Keratinocyte (primary cell): ENCODE measurements at regions not wholly inside any gene's neighbourhood (a gene's known extent, or its start where the extent isn't known, plus 50 kb on each side); places are given as distances from the start of the nearest gene placed in this dataset.

Experiments
- DNase-seq: peaks from one replicate; pipeline ENCODE4 v3.0.0-alpha.2; 2011; ENCODE audit warnings: low read depth, missing footprints, low spot score
- FAIRE-seq: peaks from 2 replicates; lab custom pipeline; 2011; peaks lifted over from hg19 to GRCh38; lab: Jason Lieb, UNC
- H2AFZ ChIP-seq: 2 replicates; pipeline ENCODE4 v1.6.0; 2012; ENCODE audit warnings: low read length, control low read depth, inconsistent platforms; ENCODE audit not compliant: control insufficient read depth
- H3K27ac ChIP-seq: 2 replicates; pipeline ENCODE4 v1.5.1; 2011; ENCODE audit warnings: low read length; ENCODE audit not compliant: control insufficient read depth, insufficient read depth
- H3K27me3 ChIP-seq: 3 replicates; pipeline ENCODE4 v1.6.0; 2011; ENCODE audit warnings: low read length; ENCODE audit not compliant: control insufficient read depth, insufficient read depth; ENCODE audit errors: extremely low read depth
- H3K36me3 ChIP-seq, 2 experiments: 2 replicates in 1 of 2; 3 replicates in 1 of 2; pipeline ENCODE4 v1.5.1; 2011; ENCODE audit warnings: low read length in 2 of 2, mild to moderate bottlenecking in 1 of 2; ENCODE audit not compliant: control insufficient read depth in 2 of 2, insufficient read depth in 2 of 2; ENCODE audit errors: extremely low read depth in 1 of 2
- H3K4me1 ChIP-seq: 3 replicates; pipeline ENCODE4 v1.5.1; 2011; ENCODE audit warnings: low read length; ENCODE audit not compliant: control insufficient read depth, insufficient read depth; ENCODE audit errors: extremely low read depth
- H3K4me2 ChIP-seq: 3 replicates; pipeline ENCODE4 v1.6.0; 2011; ENCODE audit warnings: low read depth, low read length; ENCODE audit not compliant: control insufficient read depth, insufficient read depth; ENCODE audit errors: extremely low read depth
- H3K4me3 ChIP-seq, 3 experiments: fragments of 200-600 bp in 1 of 3; sonication (generic) in 1 of 3; 2 replicates in 2 of 3; 3 replicates in 1 of 3; pipeline ENCODE4 v1.5.1; 2011 to 2016; ENCODE audit warnings: low read length in 3 of 3, mild to moderate bottlenecking in 3 of 3, control low read depth in 2 of 3, inconsistent platforms in 1 of 3, low read depth in 1 of 3, mixed read lengths in 1 of 3, mixed run types in 1 of 3, moderate library complexity in 1 of 3; ENCODE audit not compliant: control insufficient read depth in 2 of 3, insufficient read depth in 2 of 3; ENCODE audit errors: extremely low read depth in 1 of 3
- H3K79me2 ChIP-seq: 2 replicates; pipeline ENCODE4 v1.6.0; 2012; ENCODE audit warnings: low read length; ENCODE audit not compliant: control insufficient read depth, insufficient read depth
- H3K9ac ChIP-seq: 3 replicates; pipeline ENCODE4 v1.6.0; 2011; ENCODE audit warnings: low read length; ENCODE audit not compliant: control insufficient read depth, insufficient read depth; ENCODE audit errors: extremely low read depth
- H3K9me1 ChIP-seq: 3 replicates; pipeline ENCODE4 v1.6.0; 2011; ENCODE audit warnings: low read length; ENCODE audit not compliant: control insufficient read depth, insufficient read depth; ENCODE audit errors: extremely low read depth
- H3K9me3 ChIP-seq: 2 replicates; pipeline ENCODE4 v1.5.1; 2012; ENCODE audit warnings: low read depth, low read length; ENCODE audit not compliant: control insufficient read depth
- H4K20me1 ChIP-seq: 3 replicates; pipeline ENCODE4 v1.6.0; 2011; ENCODE audit warnings: low read length; ENCODE audit not compliant: control insufficient read depth, insufficient read depth; ENCODE audit errors: extremely low read depth
- CTCF ChIP-seq, 3 experiments: IDR thresholded peaks in 1 of 3; conservative IDR thresholded peaks in 1 of 3; optimal IDR thresholded peaks in 1 of 3; 2 replicates in 2 of 3; 3 replicates in 1 of 3; pipeline versions ENCODE3 to v1.5.1; 2011; ENCODE audit warnings: low read length in 3 of 3, mild to moderate bottlenecking in 3 of 3, moderate library complexity in 2 of 3, control low read depth in 1 of 3, inconsistent platforms in 1 of 3; ENCODE audit not compliant: insufficient read depth in 2 of 3; ENCODE audit errors: extremely low read depth in 1 of 3
- EZH2 ChIP-seq: IDR thresholded peaks from one replicate; pipeline ENCODE4 v1.6.1; 2012; ENCODE audit warnings: inconsistent platforms, mild to moderate bottlenecking, low read length, moderate library complexity
- dilution Hi-C: fragments of 300-500 bp; cut with MboI; formaldehyde crosslinking; loops from one replicate; pipeline ENCODE4 v1.7.0; 2020; ENCODE audit warnings: low sequenced_read_pairs; ENCODE audit not compliant: extremely low pct_ligation_motif_present

- Histone ChIP-seq H3K4me3 (no peak overlapping the region), H3K4me1 (no peaks in the 10 kb centered on the region), H3K27me3 (no peaks in the 10 kb centered on the region), H3K79me2 (no peaks in the 10 kb centered on the region), H2AFZ (no peak overlapping the region), H3K27ac (no peak overlapping the region), H3K36me3 (no peaks in the 10 kb centered on the region), H3K9ac (no peak overlapping the region), H3K4me2 (no peak overlapping the region), H4K20me1 (no peaks in the 10 kb centered on the region), H3K9me3 (no peaks in the 10 kb centered on the region), H3K9me1 (no peaks in the 10 kb centered on the region)
- no peak for DNase-seq
- TF ChIP-seq CTCF (optimal IDR thresholded peaks at IDR 0.05 in 1 of 3, IDR thresholded peaks at IDR 0.05 in 1 of 3, conservative IDR thresholded peaks at IDR 0.05 in 1 of 3; ENCODE audit: extremely low read depth in 1 of 3, insufficient read depth in 2 of 3, low read length in 3 of 3) (no peak), EZH2 (no peak)
- FAIRE-seq: no peak
- dilution Hi-C loops: no loop called here
These were observed 441.8 kb downstream of the RPS24 start for GRCh38 chr10:78475437-78475836.

GRCh38 chr10:78476156-78476555, 442.5 kb downstream of the RPS24 start:
- FAIRE-seq (no peak), DNase-seq (no peak)
- H3K9ac ChIP-seq: no peak overlapping the region
- no peak overlapping the region for H3K4me2 ChIP-seq
- H4K20me1 ChIP-seq: no peaks in the 10 kb centered on the region
- no peaks in the 10 kb centered on the region for H3K79me2 ChIP-seq
- H3K9me1 ChIP-seq: no peaks in the 10 kb centered on the region
- no peak overlapping the region for H3K27ac ChIP-seq
- H3K36me3 ChIP-seq: no peaks in the 10 kb centered on the region
- TF ChIP-seq CTCF (optimal IDR thresholded peaks at IDR 0.05 in 1 of 3, IDR thresholded peaks at IDR 0.05 in 1 of 3, conservative IDR thresholded peaks at IDR 0.05 in 1 of 3; ENCODE audit: extremely low read depth in 1 of 3, insufficient read depth in 2 of 3, low read length in 3 of 3): no peak
- TF ChIP-seq EZH2: no peak
- no peak overlapping the region for H2AFZ ChIP-seq
- no peaks in the 10 kb centered on the region for H3K9me3 ChIP-seq
- no peaks in the 10 kb centered on the region for H3K27me3 ChIP-seq
- H3K4me3 ChIP-seq: no peak overlapping the region
- no peaks in the 10 kb centered on the region for H3K4me1 ChIP-seq
- dilution Hi-C loops: no loop called here
